Endodermal cell (in vitro differentiated cells): ENCODE measurements at regions not wholly inside any gene's neighbourhood (a gene's known extent, or its start where the extent isn't known, plus 50 kb on each side); places are given as distances from the start of the nearest gene placed in this dataset.

Source experiments
- DNase-seq: peaks from one replicate; pipeline ENCODE4 v3.0.0-alpha.2; 2017
- H3K27ac ChIP-seq: 2 replicates; pipeline ENCODE4 v1.5.1; 2013; ENCODE audit warnings: mild to moderate bottlenecking, low read depth, low read length, moderate library complexity
- H3K27me3 ChIP-seq: 2 replicates; pipeline ENCODE4 v1.6.1; 2013; ENCODE audit warnings: mild to moderate bottlenecking, low read length, moderate library complexity; ENCODE audit not compliant: insufficient read depth, control insufficient read depth, poor library complexity, severe bottlenecking
- H3K36me3 ChIP-seq: 2 replicates; pipeline ENCODE4 v1.7.0; 2013; ENCODE audit warnings: mild to moderate bottlenecking, low read length, moderate library complexity; ENCODE audit not compliant: control insufficient read depth, insufficient read depth
- H3K4me1 ChIP-seq: one replicate; pipeline ENCODE4 v1.7.0; 2013; ENCODE audit warnings: low read length; ENCODE audit not compliant: control insufficient read depth, insufficient read depth
- H3K4me3 ChIP-seq: 2 replicates; pipeline ENCODE4 v1.5.1; 2013; ENCODE audit warnings: mild to moderate bottlenecking, low read length, moderate library complexity
- H3K9ac ChIP-seq: 2 replicates; pipeline ENCODE4 v1.6.1; 2013; ENCODE audit warnings: mild to moderate bottlenecking, low read length, moderate library complexity; ENCODE audit not compliant: poor library complexity, severe bottlenecking; ENCODE audit errors: extremely low read depth
- H3K9me3 ChIP-seq: 2 replicates; pipeline ENCODE4 v1.6.1; 2013; ENCODE audit warnings: mild to moderate bottlenecking, low read length, moderate library complexity; ENCODE audit not compliant: control insufficient read depth
- H3K27ac Mint-ChIP-seq: 2 replicates; pipeline ENCODE4 v1.8.0; 2020; ENCODE audit warnings: mixed read lengths
- H3K27me3 Mint-ChIP-seq: 2 replicates; pipeline ENCODE4 v1.8.0; 2021; ENCODE audit warnings: mild to moderate bottlenecking, mixed read lengths; ENCODE audit not compliant: insufficient read depth
- H3K36me3 Mint-ChIP-seq: 2 replicates; pipeline ENCODE4 v1.8.0; 2020; ENCODE audit warnings: low read depth, mixed read lengths
- H3K4me1 Mint-ChIP-seq: 2 replicates; pipeline ENCODE4 v1.8.0; 2020; ENCODE audit warnings: mixed read lengths
- H3K4me3 Mint-ChIP-seq: 2 replicates; pipeline ENCODE4 v1.8.0; 2020; ENCODE audit warnings: mild to moderate bottlenecking, moderate library complexity, mixed read lengths
- H3K9me3 Mint-ChIP-seq: 2 replicates; pipeline ENCODE4 v1.8.0; 2020; ENCODE audit warnings: mild to moderate bottlenecking, mixed read lengths
- CTCF ChIP-seq: fragments of 200-600 bp; sonication (generic); conservative IDR thresholded peaks from 2 replicates; pipeline ENCODE4 v1.5.0; 2021; ENCODE audit warnings: antibody characterized with exemption, mild to moderate bottlenecking
- WGBS, 2 experiments: methylation state at CpG; one replicate each; pipeline versions ENCODE4 v1.1.5 to v1.1.7; 2013; ENCODE audit warnings: missing lambda C conversion rate in 2 of 2, mixed read lengths in 1 of 2; ENCODE audit not compliant: insufficient coverage in 1 of 2, insufficient read length in 1 of 2; 5-methylcytosine and 5-hydroxymethylcytosine counted together

GRCh38 chr7:98701372-98701771 lies 84.3 kb downstream of the NPTX2 start:
- no peaks in the 10 kb centered on the region for H3K4me1 ChIP-seq
- no peaks in the 10 kb centered on the region for H3K27me3 ChIP-seq
- H3K4me1 Mint-ChIP-seq, result no peaks in the 10 kb centered on the region
- H3K9me3 Mint-ChIP-seq, result peaks cover 10% of the 10 kb centered on the region
- no peak overlapping the region for H3K27ac Mint-ChIP-seq
- TF ChIP-seq CTCF, result no peak
- peaks cover 3% of the 10 kb centered on the region for H3K36me3 Mint-ChIP-seq
- no peaks in the 10 kb centered on the region for H3K36me3 ChIP-seq
- no peak overlapping the region for H3K4me3 ChIP-seq
- peaks cover 7% of the 10 kb centered on the region for H3K9me3 ChIP-seq
- no peak for DNase-seq
- H3K4me3 Mint-ChIP-seq, result no peak overlapping the region
- WGBS, 2 experiments, result 82 to 91% methylated on average over 3 to 11 of the region's 11 CpGs
- no peak overlapping the region for H3K27ac ChIP-seq
- H3K27me3 Mint-ChIP-seq, result peaks cover 15% of the 10 kb centered on the region
- H3K9ac ChIP-seq, result no peak overlapping the region

- no peak overlapping the region for H3K4me3 Mint-ChIP-seq
- no peaks in the 10 kb centered on the region for H3K27me3 ChIP-seq
- no peaks in the 10 kb centered on the region for H3K4me1 Mint-ChIP-seq
- no peak overlapping the region for H3K9ac ChIP-seq
- H3K9me3 ChIP-seq, result peaks cover under 1% of the 10 kb centered on the region
- no peak overlapping the region for H3K27ac ChIP-seq
- H3K36me3 ChIP-seq, result no peaks in the 10 kb centered on the region
- WGBS, 2 experiments, result 89 to 98% methylated on average over 2 of the region's 2 CpGs
- no peak overlapping the region for H3K4me3 ChIP-seq
- peaks cover 4% of the 10 kb centered on the region for H3K9me3 Mint-ChIP-seq
- H3K27ac Mint-ChIP-seq, result no peak overlapping the region
- H3K27me3 Mint-ChIP-seq, result peaks cover 17% of the 10 kb centered on the region
- TF ChIP-seq CTCF, result no peak
- no peaks in the 10 kb centered on the region for H3K4me1 ChIP-seq
- DNase-seq, result no peak
- H3K36me3 Mint-ChIP-seq, result peaks cover 2% of the 10 kb centered on the region
These were observed 84.9 kb downstream of the NPTX2 start for GRCh38 chr7:98702021-98702420.

- no peaks in the 10 kb centered on the region for H3K4me1 ChIP-seq
- no peak for DNase-seq
- H3K27me3 ChIP-seq, result no peaks in the 10 kb centered on the region
- Mint-ChIP-seq H3K9me3 (no peaks in the 10 kb centered on the region), H3K27ac (no peak overlapping the region), H3K27me3 (peaks cover 16% of the 10 kb centered on the region), H3K4me1 (no peaks in the 10 kb centered on the region), H3K36me3 (no peaks in the 10 kb centered on the region), H3K4me3 (no peak overlapping the region)
- TF ChIP-seq CTCF, result no peak
- no peak overlapping the region for H3K27ac ChIP-seq
- 90 to 93% methylated on average over 5 to 10 of the region's 10 CpGs for WGBS, 2 experiments
- H3K9me3 ChIP-seq, result no peaks in the 10 kb centered on the region
- no peaks in the 10 kb centered on the region for H3K36me3 ChIP-seq
- no peak overlapping the region for H3K4me3 ChIP-seq
- no peak overlapping the region for H3K9ac ChIP-seq
These were observed 86.8 kb downstream of the NPTX2 start for GRCh38 chr7:98703916-98704315.
